ENCODE measurements at regions not wholly inside any gene's neighbourhood (a gene's known extent, or its start where the extent isn't known, plus 50 kb on each side); places are given as distances from the start of the nearest gene placed in this dataset.
A peak's percentile ranks its signal among the peaks of the same experiment; 100 is the strongest.

DNA sequence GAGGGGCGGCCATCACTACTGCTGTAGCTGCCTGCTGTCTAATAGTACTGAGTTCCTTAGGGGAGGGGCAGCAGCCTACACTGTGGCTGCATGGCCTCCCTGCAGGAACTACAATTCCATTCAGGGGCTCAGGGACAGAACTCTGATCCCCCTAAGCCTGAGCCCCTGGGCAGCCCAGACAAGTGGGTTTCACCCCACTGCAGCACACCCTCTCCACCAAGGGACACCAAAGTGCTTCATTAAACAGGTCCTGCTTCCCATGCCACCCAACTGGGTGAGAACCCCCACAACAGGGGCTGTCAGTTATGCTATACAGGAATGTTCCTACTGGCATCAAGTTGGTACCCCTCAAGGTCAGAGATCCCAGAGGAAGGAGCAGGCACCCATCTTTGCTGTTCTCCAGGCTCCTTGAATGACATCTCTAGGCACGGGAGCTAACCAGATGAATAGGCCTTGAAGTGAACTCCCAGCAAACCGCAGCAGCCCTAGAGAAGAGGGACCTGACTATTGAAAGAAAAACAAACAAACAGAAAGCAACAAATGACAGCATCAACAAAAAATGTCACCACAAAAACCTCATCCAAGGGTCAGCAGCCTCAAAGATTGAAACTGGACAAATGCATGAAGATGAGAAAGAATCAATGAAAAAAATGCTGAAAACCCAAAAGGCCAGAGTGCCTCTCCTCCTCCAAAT lies 437.4 kb downstream of the NUF2 start:
- no peak for DNase-seq

DNA sequence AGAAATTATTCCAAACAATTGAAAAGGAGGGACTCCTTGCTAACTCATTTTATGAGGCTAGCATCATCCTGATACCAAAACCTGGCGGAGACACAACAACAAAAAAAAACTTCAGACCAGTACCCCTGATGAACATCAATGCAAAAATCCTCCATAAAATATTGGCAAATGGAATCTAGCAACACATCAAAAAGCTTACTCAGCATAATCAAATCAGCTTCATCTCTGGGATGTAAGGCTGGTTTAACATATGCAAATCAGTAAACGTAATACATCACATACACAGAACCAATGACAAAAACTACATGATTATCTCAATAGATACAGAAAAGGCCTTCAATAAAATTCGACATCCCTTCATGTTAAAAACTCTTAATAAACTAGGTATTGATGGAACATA lies 440.1 kb downstream of the NUF2 start:
- peak; percentile 74 to 82 for DNase-seq

DNA sequence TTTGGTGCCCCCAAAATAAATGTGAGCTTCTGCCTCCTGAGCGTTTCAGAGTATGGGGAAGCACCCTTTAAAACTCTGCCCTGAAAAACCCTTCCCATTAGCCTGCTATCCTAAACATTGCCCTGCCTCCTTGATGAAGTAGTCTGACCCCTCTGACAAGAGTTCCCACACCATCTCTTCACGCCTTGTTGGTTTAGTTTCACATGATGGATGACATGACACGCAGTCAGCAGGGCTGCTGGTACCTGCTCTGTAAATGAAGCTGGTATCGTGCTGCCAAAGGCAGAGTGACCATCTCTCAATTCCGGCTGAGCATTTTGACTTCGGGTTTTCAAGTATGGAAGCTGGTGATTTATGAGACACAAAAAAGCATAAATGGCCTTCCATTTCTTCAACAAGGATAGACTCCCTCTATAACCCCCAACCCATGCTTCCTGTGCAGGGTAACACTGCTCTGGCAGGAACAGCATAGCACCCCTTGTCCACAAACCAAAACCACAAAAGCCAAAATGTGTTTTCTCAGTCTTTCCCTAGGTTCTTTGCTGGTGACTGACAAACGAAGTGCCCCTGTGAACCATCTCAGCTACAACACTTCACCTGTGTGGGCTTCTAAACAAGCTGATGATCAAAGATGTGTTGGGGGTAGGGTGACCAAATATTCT lies 444.6 kb downstream of the NUF2 start:
- DNase-seq, result no peak

DNA sequence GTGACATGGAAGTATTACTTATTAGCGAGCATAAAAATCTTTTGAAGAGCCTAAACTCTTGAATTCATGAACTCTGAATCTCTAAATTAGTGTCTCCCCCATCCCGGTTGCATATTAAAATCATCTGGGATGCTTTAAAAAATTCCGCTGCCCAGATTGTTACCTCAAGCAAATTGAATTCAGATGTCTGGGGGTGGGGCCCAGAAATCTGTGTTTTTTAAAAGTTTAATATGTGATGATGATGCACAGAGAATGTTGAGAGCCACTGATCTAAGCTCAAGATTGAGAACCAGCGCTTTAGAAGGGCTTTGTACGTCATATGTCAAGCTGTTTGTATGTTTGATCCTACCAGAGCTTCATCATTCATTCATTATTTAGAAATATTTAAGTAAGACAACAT lies 446.8 kb downstream of the NUF2 start:
- DNase-seq, result no peak

DNA sequence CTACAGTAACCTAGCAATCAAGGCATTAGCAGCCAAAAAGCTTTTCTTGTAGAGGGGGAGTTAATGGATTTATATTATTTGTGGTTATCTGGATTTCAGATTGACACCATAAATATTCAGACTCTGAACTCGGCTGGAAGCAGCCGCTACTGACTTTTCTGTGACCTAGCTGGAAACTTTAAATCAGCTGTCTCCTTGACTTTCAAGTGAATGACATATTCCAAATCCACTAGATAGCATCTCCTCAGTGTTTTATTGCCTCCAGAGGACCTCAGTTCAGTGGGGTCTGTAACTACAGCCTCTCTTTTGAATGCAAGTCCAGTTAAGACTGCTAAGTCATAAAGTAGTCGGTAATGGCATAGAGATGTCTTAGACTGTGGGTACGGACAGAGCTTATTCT lies 448.5 kb downstream of the NUF2 start:
- DNase-seq, result no peak

DNA sequence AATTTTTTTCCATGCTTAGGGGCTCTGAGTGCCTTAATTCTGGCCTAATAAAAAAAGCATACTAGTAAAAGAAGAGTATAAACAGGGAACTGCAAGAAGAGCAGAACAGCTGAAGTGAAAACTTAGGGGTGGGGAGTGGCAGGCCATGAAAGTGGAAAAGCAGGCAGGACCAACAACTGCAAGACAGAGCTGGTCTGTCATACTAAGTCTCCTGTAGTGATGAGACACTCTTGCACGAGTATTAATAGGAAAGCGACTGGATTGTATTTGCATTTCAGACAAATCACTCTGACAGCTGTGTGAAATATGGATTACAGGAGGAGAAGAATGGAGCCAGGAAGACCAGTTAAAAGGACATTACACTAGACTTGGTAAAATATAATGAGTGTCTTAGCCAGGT lies 449.9 kb downstream of the NUF2 start:
- peak; percentile 86 to 92 for DNase-seq

DNA sequence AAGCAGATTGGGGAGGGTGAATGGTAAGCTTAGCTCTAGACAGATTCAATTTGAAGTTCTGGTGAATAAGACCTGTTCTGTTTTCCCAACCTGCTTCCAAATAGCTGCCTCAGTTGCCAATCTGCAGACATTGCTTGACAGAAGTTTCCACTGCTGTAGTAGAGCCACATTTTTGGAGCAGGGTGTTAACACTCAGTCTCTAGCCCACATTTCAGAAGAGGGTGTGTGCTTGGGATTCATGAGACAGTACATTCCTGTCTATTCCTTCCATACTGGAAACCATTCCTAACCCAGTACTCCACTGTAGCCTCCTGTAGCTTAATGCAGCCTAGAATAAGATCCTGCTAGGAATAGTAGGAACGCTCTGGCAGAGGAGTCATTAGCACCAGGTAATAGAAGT lies 450.5 kb downstream of the NUF2 start:
- no peak for DNase-seq

DNA sequence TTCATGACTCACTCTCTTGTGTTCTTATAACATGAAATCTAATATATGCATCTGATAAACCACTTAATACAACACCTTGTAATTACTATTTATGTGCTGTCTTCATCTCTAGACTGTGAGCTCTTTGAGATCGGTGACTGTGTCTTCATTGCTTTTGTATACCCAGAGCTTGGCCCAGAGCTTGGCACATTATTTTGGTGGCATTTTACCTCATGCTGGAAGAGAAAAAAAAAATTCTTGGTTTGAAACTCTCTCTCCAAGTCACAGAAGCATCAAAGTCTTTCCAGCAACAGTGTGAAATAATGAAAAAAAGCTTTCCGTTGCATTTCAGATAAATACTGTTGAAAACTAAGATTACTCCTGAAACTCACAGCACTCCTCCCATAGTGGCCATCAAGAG lies 451.6 kb downstream of the NUF2 start:
- no peak for DNase-seq

DNA sequence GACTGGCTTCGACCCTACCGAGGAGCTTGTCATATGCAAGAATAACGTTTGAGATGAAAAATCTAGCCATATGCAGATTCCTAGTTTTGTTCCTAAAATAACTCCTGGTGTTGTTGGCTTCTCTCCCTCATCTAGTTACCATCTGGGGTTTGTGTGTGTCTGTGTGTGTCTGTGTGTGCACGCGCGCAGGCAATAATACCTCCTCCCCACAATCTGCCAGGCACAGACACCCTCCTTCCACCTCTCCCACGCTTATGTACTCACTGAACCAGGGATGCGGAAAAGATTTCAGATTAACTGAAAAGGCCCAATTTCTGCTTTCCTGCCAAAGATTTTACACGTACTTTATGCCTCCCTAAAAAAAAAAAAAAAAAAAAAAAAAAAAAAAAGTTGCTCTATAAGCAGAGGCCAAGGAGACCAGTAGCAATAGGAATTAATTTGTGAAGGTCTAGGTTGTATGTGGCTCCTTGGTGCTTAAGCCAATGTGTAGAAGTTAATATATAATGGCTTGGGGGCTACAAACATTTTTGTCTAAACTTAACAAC lies 452.7 kb downstream of the NUF2 start:
- DNase-seq, result no peak

DNA sequence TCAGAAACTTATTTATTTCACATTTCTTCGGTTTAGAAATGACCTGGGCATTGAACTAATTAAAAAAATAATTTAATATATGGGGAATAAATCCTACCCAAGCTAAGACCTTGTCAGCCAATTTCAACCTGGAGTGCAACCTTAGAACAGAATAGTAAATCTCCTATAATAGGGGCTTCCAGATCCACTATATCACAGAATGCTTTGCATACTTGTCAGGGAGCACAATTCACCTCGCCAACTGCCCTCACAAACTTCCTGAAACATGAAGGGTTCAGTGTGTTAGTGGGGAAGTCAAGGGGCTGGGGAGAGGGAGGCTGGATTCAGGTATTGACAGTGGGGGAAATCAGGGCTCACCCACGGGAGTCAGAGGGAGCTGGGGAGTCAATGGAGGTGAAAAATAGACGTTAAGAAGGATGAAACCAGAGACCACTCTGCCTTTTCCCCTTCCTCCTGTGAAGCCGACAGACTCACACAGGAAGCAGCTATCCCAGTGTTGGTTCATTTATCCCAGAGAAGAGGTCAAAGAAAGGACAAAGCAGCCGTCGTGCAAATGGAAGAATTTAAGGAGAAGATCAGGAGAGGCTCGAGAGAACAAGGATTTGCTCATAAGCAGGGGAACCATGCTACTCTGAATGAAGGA lies 453.3 kb downstream of the NUF2 start:
- peak; percentile 76 to 78 for DNase-seq

DNA sequence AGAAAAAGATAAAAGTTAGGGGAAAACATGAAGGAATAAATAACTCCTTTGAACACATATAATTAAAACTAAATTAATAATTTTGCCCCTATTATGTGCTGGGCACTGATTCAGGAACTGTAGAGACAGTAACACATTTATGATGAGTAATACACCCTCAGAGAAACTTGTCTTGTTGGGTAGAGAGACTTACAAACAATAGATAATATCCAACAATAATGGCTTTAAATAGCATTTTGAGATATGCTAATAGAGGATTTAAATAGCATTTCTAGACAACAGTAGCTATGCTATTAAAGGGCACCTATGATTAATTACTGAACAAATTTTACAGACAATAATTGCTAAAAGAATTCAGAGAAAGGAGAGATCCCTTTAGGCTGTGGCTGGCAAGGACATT lies 455.5 kb downstream of the NUF2 start:
- DNase-seq, result no peak

DNA sequence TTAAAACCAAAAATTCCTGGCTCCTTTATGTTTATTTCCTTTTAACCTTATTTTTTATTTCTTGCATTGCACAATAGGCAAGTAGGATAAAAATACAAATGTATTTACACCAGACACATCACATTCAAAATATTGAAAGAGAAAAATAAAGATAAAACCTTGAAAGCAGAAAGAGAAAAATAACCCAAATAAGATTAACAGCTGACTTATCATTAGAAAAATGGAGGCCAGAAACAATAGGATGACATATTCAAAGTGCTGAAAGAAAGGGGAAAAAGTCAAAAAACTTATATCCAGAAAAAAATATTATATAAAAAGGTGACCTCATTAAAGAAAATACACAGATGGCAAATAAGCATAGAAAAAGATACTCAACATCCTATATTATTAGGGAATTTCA lies 459.4 kb downstream of the NUF2 start:
- no peak for DNase-seq

DNA sequence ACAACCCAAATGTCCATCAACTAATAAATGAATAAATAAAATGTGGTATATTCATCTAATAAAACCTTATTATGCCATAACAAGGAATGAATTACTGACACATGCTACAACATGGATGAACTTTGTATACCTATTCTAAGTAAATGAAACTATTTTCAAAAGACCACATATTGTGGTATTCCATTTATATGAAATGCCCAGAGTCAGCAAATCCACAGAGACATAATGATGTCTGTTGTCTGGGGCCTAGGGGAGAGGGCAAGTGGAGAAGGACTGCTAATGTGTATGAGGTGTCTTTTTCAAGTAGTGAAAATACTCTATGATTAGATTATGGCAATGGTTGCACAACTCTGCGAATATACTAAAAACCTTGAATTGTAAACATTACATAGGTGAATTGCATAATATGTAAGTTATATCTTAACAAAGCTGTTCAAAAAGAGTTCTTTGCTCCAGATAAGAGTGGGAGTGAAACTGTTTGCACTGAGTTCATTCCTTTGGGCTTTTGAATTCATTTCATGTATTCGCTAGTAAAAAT lies 464.2 kb downstream of the NUF2 start:
- no peak for DNase-seq

DNA sequence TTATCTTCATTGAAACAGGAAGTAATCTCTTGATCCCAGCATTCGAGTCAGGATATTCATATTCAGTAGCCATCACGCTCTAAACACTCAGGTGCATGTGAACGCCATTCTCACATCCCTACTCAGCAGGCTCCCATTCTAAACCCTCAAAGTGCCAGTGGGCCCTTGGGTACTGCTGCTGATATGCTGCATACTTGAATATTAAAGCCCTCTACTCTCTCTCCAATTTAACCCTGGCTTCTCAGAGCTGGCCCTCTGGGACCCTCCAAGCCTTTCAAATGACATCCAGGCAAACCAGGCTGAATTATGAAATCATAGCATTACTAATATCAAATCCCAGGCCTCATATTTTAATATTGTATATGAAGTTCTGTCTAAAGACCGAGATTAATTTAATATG lies 468.2 kb downstream of the NUF2 start:
- no peak for DNase-seq

DNA sequence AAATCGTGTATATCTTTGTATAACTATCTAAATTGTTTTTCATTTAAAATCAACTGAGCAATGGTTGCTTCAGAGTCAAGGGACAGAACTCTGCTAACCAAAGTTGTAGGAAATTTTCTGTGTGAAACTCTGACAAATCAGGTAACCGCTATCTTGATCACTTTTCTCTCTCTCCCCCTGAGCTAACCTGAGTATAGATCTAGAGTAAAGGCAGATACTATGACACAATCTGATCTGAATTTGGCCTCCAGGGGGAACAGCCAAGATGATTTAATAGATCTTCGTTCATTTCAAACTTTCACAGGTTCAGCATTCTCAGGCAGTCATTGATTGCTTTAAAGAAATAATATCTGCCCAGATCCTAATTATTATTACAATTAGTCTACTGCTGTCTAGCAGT lies 472.8 kb downstream of the NUF2 start:
- DNase-seq, result no peak

DNA sequence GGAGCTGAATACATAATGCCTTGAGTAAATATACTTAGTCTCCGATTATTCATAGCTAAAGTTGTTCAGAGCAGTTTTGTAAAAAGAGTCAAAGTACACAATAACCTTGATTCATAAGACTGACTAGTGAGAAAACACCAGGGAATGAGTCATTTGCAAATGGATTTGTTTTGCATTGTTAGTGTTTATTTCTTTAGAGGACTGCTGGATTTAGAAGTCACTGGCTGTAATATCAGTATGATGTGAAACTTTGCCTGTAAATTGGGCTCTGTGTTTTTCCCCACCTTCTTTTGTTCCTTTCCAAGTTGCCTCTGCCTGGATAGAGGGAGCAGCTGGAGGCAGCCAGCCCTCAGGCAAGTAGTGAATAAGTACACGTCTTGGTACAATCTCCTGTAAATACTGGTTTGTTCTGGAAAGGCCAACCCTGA lies 474.7 kb downstream of the NUF2 start:
- peak; percentile 53 to 70 for DNase-seq

DNA sequence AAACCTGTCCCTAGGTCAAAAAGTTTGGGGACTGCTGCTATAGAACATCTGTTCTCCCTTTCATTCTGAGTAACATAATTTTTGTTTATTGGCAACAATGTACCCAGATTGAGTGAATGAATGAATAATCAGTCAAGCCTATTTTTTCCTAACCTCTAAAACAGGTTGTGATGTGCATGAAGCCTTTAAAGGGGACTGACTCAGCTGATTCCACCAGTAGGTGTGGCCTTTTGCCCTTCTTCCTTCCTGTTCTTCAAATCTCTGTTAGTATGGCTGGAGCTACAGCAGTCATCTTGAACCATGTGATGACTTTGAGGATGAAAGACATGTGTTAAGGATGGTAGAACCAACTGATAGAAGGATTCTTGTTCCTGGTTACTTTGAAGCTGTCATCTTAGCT lies 476.1 kb downstream of the NUF2 start:
- DNase-seq, result no peak

DNA sequence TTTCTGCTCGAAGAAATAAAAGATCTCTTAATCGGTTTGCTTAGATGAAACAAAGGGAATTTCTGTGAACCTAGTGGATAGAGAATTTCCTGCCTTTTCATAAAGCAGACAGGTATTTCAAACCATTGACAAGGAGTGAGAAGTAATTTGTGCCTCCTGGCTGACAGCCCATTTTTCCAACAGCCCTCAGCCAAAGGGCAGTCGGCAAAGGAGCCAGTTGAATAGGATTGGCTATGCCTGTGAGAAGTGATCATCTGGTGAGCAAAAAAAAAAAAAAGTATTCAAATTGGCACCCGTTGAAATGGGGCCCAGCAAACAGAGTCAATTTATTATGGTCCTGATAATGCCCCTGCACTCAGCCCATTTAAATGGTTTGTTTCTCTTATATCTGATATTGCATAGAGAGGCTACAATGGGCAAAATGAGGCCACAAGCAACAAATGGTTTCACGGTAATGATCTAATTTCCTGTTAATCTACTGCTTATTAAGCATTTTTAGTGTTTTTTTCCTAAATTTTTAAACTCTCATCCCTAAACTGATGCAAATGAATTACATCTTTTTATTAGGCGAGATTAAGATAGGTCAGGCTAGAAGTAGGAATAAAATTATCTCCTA lies 477.5 kb downstream of the NUF2 start:
- no peak for DNase-seq

DNA sequence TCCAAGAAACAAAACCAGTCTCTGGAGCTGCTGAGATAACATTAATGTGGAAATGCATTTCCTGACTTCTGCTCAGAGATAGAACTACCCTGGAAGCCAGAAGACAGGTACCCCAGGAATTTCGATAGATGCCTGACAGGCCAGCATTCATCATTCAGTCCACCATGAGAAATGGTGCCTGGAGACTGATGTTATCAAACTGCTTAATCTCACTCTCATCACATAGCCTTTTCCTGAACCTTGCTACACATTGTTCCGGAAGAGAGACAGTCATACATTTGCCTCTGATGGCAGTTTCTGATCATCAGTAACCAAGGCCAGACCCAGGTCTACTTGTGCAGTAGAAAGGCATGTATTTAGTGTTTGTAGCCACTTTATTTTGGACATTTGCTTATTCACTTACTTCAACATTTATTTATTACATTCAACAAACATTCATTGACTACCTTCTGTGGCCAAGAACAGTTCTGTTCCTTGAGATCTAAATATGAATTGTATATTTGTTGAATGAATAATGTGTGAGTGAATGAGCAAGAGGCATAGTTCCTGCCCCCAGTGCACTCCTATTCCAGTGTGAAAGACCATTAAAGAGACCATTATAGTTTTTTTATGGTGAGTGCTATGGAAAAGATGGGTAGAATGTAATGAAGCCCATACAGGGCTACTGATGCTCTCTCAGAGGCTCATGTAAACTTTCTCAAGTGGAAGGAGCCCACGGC lies 485.7 kb downstream of the NUF2 start:
- peak; percentile 73 to 81 for DNase-seq

DNA sequence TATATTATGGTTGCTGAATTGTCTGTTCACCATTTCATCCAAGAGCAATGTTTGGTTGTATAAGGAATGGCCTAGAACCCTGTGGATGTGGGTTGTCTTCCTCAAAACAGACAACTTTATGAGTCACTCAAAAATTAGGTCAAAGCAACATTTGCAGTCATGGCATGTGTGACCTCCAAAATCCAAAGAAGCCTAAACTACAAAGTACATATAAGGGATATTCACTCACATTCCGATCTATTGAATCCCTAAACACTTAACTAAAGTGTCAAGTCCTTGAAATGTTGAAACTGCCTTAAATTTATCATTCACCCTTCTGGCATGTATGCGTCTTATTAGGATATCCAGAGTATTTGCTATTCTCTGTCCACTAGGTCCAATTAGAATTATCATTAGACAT lies 491.5 kb downstream of the NUF2 start:
- DNase-seq, result no peak

DNA sequence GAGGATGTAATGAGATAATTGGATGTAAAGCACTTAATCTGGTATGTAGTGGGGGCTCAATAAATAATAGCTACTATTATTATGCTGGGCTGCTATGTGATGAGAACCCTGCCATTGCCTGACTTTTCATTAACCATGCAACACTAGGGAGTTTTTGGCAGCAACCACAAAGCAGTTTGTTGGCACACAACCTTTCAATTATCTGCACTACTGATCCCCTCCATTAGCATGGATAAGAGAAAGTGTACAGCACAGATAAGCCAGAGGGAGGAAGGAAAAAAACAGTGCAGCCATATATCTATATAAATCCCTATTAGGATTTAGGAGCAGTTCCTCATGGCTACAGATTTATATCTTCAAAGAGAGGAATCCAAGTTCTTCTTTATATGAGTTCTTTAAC lies 498.5 kb downstream of the NUF2 start:
- DNase-seq, result no peak

DNA sequence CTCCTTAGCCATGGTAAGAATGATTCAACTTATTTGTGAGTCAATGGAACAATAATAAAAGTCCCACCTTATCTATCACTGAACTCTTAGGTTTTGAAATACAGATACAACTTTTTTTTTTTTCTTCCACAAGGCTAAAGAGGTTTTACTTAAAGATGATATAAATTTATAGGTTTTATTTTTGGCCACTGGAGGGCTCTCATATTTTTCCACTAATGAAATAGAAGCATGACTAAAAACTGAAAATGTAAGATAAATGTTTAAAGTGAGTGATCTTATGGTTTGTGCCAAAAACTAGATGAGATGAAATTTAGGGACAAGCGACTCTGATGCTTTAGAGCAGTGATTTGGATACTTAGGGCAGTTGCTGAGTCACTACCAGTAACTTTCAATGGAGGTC lies 499.0 kb downstream of the NUF2 start:
- peak in 1 of 2 experiments; percentile 28 for DNase-seq

DNA sequence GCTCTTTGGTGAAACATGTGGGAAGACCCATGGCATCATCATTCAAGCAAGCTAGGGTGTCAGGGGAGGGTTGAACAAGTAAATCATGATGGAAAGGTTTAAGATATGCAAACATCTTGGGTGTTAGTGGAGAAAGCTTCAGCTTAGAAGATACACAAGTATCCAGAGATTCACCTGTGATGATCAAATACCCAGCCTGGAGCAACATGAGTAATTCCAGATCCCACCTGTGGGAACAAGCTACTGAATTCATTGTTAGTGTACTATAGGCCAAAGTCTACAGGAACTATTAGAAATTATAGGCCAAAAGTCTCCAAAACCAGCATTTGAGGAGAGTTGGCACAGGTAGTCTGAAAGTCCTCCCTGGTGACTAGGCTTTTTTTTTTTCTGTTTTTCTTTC lies 499.9 kb downstream of the NUF2 start:
- no peak for DNase-seq
